GM19455 (cell line): ENCODE measurements at regions not wholly inside any gene's neighbourhood (a gene's known extent, or its start where the extent isn't known, plus 50 kb on each side); places are given as distances from the start of the nearest gene placed in this dataset.
"Not testable (repeated sequence)": the region's sequence is repeated elsewhere in the genome, so short reads cannot be mapped to it uniquely, and the experiment has no call there.

Experiments
- ATAC-seq: cut with Tn5 transposase; IDR thresholded peaks from one replicate; pipeline ENCODE4 v1.9.1; 2021; ENCODE audit not compliant: unreplicated experiment

GRCh38 chr12:71300772-71301675 lies 138.6 kb upstream of the LGR5 start:
- no peak for ATAC-seq

- ATAC-seq = no peak
Observed at GRCh38 chr12:71299541-71300376, 139.8 kb upstream of the LGR5 start.

- ATAC-seq = no peak
Observed at GRCh38 chr12:71297930-71298329, 140.1 kb upstream of the TSPAN8 start.

- ATAC-seq = no peak
Observed at GRCh38 chr12:71295953-71296352, 138.2 kb upstream of the TSPAN8 start.

- no peak for ATAC-seq
Observed at GRCh38 chr12:71291746-71292145, 133.9 kb upstream of the TSPAN8 start.

- ATAC-seq = no peak
Observed at GRCh38 chr12:71283883-71284282, 126.1 kb upstream of the TSPAN8 start.

GRCh38 chr12:71282925-71283324 lies 125.1 kb upstream of the TSPAN8 start:
- ATAC-seq = no peak

GRCh38 chr12:71282020-71282419 lies 124.2 kb upstream of the TSPAN8 start:
- no peak for ATAC-seq

- ATAC-seq = no peak
Observed at GRCh38 chr12:71281425-71281824, 123.6 kb upstream of the TSPAN8 start.

GRCh38 chr12:71277866-71278265 lies 120.1 kb upstream of the TSPAN8 start:
- no peak for ATAC-seq

- ATAC-seq = no peak
Observed at GRCh38 chr12:71276541-71276940, 118.7 kb upstream of the TSPAN8 start.

GRCh38 chr12:71270794-71271193 lies 113.0 kb upstream of the TSPAN8 start:
- ATAC-seq = not testable (repeated sequence)

GRCh38 chr12:71270057-71270456 lies 112.3 kb upstream of the TSPAN8 start:
- ATAC-seq = no peak

- no peak for ATAC-seq
Observed at GRCh38 chr12:71269281-71269598, 111.4 kb upstream of the TSPAN8 start.

GRCh38 chr12:71268598-71269280 lies 110.9 kb upstream of the TSPAN8 start:
- no peak for ATAC-seq

- no peak for ATAC-seq
Observed at GRCh38 chr12:71266606-71267005, 108.8 kb upstream of the TSPAN8 start.

GRCh38 chr12:71265731-71266130 lies 107.9 kb upstream of the TSPAN8 start:
- not testable (repeated sequence) for ATAC-seq

- ATAC-seq = no peak
Observed at GRCh38 chr12:71262466-71262865, 104.7 kb upstream of the TSPAN8 start.

GRCh38 chr12:71252473-71252872 lies 94.7 kb upstream of the TSPAN8 start:
- ATAC-seq = no peak

GRCh38 chr12:71250166-71250565 lies 92.4 kb upstream of the TSPAN8 start:
- no peak for ATAC-seq

- ATAC-seq = no peak
Observed at GRCh38 chr12:71243370-71243769, 85.6 kb upstream of the TSPAN8 start.

GRCh38 chr12:71242511-71242910 lies 84.7 kb upstream of the TSPAN8 start:
- no peak for ATAC-seq
